GM13977 (cell line): ENCODE measurements at regions not wholly inside any gene's neighbourhood (a gene's known extent, or its start where the extent isn't known, plus 50 kb on each side); places are given as distances from the start of the nearest gene placed in this dataset.

Source experiments
- DNase-seq: peaks from one replicate; pipeline ENCODE4 v3.0.0; 2012; ENCODE audit warnings: low spot score
- CTCF ChIP-seq: IDR thresholded peaks from 2 replicates; pipeline ENCODE4 v1.5.1; 2012; ENCODE audit warnings: mild to moderate bottlenecking, control low read depth; ENCODE audit not compliant: insufficient read depth; ENCODE audit errors: extremely low read depth, missing control alignments
- in situ Hi-C: fragments of 300-500 bp; cut with MboI; formaldehyde crosslinking; loops from one replicate; pipeline ENCODE4 v1.12.0; 2022; ENCODE audit warnings: low sequenced_read_pairs, low pct_unique_long_range_greater_than_20kb, mixed read lengths, inconsistent platforms; ENCODE audit not compliant: unreplicated experiment

DNA sequence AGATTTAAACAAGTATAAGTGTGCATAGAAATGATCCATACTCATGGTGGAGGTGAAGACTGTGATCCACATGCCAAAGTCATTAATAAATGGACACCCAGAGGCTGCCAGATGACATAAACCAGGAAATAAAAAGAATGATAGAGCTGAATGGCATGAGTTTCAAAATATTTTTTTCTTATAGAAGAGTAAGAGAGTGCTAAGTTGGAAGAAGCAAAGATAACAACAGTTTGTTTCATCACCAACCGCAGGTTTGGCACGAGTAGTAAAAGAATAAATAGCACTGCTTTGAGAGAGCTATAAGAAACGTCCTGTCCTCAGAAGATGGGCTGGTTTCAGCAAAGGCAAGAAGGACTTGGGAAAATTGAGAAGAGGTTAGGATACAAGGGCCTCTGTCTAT, 246.9 kb downstream of the UBE3D start:
- in situ Hi-C loops: no loop called here
- no peak for TF ChIP-seq CTCF

DNA sequence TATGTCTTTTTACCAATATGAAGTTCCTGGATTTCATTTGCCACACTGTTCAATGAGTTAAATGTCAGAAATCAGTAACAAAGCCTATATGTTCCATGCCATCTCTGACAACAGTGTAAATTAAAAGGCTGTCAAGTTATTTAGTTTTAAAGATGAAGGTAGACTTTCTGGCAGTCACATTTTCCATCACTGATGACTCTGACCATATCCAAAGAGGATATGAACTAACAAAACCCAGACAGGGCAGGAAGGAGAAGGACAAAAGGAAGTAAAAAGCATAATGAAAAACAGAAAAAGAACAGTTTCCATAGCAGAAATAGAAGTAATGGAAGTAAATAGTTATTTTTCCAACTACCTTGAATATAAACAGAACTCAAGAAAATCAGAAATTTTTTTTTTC, 242.3 kb downstream of the UBE3D start:
- DNase-seq: no peak
- in situ Hi-C loops: no loop called here
- TF ChIP-seq CTCF: no peak

More for the DNA sequence above, 246.9 kb downstream of the UBE3D start:
- no peak for DNase-seq

DNA sequence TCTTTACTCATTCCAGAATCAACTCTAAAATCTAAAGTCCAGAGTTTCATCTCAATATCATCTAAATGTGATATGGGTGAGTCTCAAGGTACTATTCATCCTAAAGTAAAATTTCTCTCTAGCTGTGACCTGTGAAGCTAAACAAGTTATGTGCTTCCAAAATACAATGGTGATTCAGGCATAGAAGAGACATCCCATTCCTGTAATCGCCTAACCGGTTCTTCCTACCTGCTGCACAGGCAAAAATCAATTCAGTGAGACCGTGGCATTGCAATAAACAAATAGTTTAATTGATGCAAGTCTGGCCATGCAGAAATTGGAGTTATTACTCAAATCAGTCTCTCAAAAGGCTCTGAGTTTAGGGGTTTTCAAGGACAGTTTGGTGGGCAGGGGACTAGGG, 232.8 kb downstream of the UBE3D start:
- no peak for TF ChIP-seq CTCF
- DNase-seq: no peak
- in situ Hi-C loops: no loop called here

DNA sequence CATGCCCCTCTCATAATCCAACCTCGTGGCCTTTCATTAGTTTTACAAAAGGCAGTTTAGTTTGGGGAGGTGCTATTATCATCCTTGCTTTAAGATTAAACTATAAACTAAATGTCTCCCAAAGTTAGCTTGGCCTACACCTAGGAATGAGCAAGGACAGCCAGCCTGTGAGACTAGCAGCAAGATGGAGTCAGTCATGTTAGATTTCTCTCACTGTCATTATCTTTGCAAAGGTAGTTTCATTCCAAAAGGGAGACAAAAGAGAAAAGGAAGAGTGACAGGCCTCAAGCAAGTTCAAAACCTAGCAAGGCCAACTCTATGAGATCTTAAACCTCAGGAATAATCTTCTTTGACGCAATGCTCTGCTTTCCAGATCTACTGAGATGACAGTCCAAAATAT, 232.2 kb downstream of the UBE3D start:
- in situ Hi-C loops: no loop called here
- TF ChIP-seq CTCF: no peak
- DNase-seq: no peak

DNA sequence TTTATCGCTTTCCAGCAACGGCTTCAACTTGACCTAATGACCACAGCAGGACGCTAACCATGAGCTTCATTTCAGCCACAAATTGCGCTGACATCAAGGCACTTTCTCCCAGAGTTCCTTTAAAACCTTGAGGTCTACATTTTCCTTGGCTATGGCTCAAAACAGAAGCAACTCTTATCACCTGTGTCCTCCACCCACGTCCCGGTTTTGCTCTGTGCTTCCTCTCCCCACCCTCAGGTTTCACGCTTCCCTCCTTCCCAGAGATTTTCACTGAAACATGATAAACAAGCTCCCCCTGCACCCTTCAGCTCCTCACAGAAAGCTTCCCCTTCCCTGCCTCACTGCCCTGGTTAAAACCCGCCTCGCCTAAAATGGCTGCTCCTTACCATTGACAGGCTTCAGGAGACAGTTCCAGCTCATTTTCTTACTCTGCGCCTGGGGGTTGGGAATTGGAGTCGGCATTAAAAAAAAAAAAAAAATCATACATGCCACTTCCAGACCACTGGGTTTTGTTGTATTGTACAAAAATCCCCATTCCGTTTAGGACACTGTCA, 229.5 kb downstream of the UBE3D start:
- no peak for DNase-seq
- no peak for TF ChIP-seq CTCF
- in situ Hi-C loops: no loop called here

DNA sequence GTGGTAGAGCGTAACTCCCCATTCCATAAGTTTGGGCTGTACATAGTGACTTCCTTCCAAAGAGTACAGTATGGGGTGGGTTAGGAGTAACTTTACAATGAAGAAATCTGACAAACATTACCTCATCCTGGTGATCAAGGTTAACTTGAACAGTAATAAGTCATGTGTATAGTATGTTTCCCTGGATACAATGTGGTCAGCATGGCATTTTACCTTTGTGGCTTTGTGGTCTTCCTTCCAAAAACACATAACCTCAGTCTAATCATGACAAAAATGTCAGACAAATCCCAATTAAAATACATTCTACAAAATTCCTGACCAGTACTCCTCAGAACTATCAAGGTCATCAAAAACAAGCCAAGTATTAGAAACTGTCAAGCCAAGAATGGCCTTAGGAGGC, 225.1 kb downstream of the UBE3D start:
- in situ Hi-C loops: no loop called here
- TF ChIP-seq CTCF: no peak

GRCh38 chr6:82841309-82841708, 224.3 kb downstream of the UBE3D start:
- DNase-seq: no peak
- in situ Hi-C loops: no loop called here
- no peak for TF ChIP-seq CTCF

More for the DNA sequence above, 225.1 kb downstream of the UBE3D start:
- DNase-seq: no peak
